ENCODE measurements at regions not wholly inside any gene's neighbourhood (a gene's known extent, or its start where the extent isn't known, plus 50 kb on each side); places are given as distances from the start of the nearest gene placed in this dataset.

- no peaks in the 10 kb centered on the region for H3K36me3 ChIP-seq
- no peaks in the 10 kb centered on the region for H3K4me1 ChIP-seq
- no peak overlapping the region for H3K4me3 ChIP-seq
- H3K27ac ChIP-seq, result no peak overlapping the region
- H3K27me3 ChIP-seq, result no peaks in the 10 kb centered on the region
- DNase-seq, result no peak
- no peaks in the 10 kb centered on the region for H3K9me3 ChIP-seq
- no peak for TF ChIP-seq POLR2A (IDR thresholded peaks at IDR 0.05)
- no peak for TF ChIP-seq CTCF (IDR thresholded peaks at IDR 0.05)
Observed at GRCh38 chr21:35974775-35975174, 85.6 kb downstream of the SETD4 start.

GRCh38 chr21:35971824-35972223 is 88.5 kb downstream of the SETD4 start:
- DNase-seq, result no peak
- H3K9me3 ChIP-seq, result no peaks in the 10 kb centered on the region
- no peak overlapping the region for H3K27ac ChIP-seq
- H3K4me3 ChIP-seq, result no peak overlapping the region
- H3K27me3 ChIP-seq, result no peaks in the 10 kb centered on the region
- no peaks in the 10 kb centered on the region for H3K4me1 ChIP-seq
- no peaks in the 10 kb centered on the region for H3K36me3 ChIP-seq
- TF ChIP-seq POLR2A (IDR thresholded peaks at IDR 0.05), result no peak
- TF ChIP-seq CTCF (IDR thresholded peaks at IDR 0.05), result no peak

GRCh38 chr21:35969281-35969680 is 91.0 kb downstream of the SETD4 start:
- Histone ChIP-seq H3K9me3 (no peaks in the 10 kb centered on the region), H3K36me3 (no peaks in the 10 kb centered on the region), H3K27me3 (no peaks in the 10 kb centered on the region), H3K4me3 (no peak overlapping the region), H3K4me1 (no peaks in the 10 kb centered on the region), H3K27ac (no peak overlapping the region)
- no peak for DNase-seq
- TF ChIP-seq CTCF (IDR thresholded peaks at IDR 0.05) (no peak), POLR2A (IDR thresholded peaks at IDR 0.05) (no peak)

- Histone ChIP-seq H3K4me3 (no peak overlapping the region), H3K9me3 (no peaks in the 10 kb centered on the region), H3K27ac (no peak overlapping the region), H3K4me1 (no peaks in the 10 kb centered on the region), H3K27me3 (no peaks in the 10 kb centered on the region), H3K36me3 (no peaks in the 10 kb centered on the region)
- no peak for TF ChIP-seq CTCF (IDR thresholded peaks at IDR 0.05)
- TF ChIP-seq POLR2A (IDR thresholded peaks at IDR 0.05), result no peak
- DNase-seq, result no peak
Observed at GRCh38 chr21:35968564-35968963, 91.8 kb downstream of the SETD4 start.

GRCh38 chr21:35965699-35966098 is 94.6 kb downstream of the SETD4 start:
- H3K36me3 ChIP-seq, result no peaks in the 10 kb centered on the region
- no peak for DNase-seq
- H3K27ac ChIP-seq, result no peak overlapping the region
- no peaks in the 10 kb centered on the region for H3K9me3 ChIP-seq
- H3K27me3 ChIP-seq, result no peaks in the 10 kb centered on the region
- H3K4me1 ChIP-seq, result no peaks in the 10 kb centered on the region
- TF ChIP-seq CTCF (IDR thresholded peaks at IDR 0.05), result no peak
- TF ChIP-seq POLR2A (IDR thresholded peaks at IDR 0.05), result no peak
- no peak overlapping the region for H3K4me3 ChIP-seq

GRCh38 chr21:35963920-35964451 is 96.3 kb downstream of the SETD4 start:
- Histone ChIP-seq H3K4me3 (no peak overlapping the region), H3K27me3 (no peaks in the 10 kb centered on the region), H3K36me3 (no peaks in the 10 kb centered on the region), H3K4me1 (no peaks in the 10 kb centered on the region), H3K27ac (no peak overlapping the region), H3K9me3 (no peaks in the 10 kb centered on the region)
- DNase-seq, result no peak
- TF ChIP-seq POLR2A (IDR thresholded peaks at IDR 0.05), result no peak
- TF ChIP-seq CTCF (IDR thresholded peaks at IDR 0.05), result no peak
